ENCODE measurements at regions not wholly inside any gene's neighbourhood (a gene's known extent, or its start where the extent isn't known, plus 50 kb on each side); places are given as distances from the start of the nearest gene placed in this dataset.

DNA sequence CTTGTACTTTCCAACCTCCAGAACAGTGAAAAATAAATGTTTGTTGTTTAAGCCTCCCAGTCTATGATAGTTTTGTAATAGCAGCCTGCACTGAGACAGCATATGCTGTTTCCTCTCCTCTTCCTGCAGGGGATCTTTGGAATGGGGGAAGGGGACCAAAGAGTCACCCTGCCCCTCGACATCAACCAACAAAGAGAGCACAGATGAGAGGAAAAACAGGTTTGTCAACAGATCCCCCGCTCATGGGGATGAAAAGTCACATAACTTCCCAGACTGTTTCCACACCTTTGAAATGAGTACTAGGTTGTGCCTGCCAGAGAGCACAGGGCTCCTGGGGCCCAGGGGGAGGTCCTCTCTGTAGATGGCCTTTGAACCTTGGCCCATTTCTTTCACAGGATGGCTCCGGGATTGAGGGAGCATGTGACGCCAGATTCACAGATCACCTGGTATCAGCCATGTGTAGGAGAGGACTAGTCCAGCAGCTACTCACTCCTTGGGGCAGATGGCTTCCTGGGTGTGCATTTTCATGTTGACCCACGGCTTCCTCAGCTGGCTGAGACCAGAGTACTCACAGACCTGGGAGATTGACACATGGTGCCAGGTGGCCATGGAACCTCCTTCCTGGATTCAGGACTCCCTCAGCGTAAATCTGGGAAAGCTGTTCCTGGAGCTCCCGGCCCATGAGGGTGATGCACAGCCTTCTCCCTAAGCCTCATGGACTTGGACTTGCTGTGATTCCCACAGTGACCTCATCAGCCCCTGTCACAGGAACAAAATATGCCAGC lies 125.6 kb downstream of the CXCL12 start:
- Histone ChIP-seq H3K27ac (no peak overlapping the region), H3K4me3 (no peak overlapping the region), H3K9me3 (ENCODE audit: insufficient read depth, low read depth) (no peaks in the 10 kb centered on the region), H3K4me2 (no peak overlapping the region), H3K79me2 (ENCODE audit: low read depth) (no peaks in the 10 kb centered on the region), H4K20me1 (ENCODE audit: insufficient read depth) (no peaks in the 10 kb centered on the region; the same call in 1 of the 2 replicates), H3K36me3 (ENCODE audit: low read depth) (no peaks in the 10 kb centered on the region), H3K4me1 (replicated peaks; ENCODE audit: insufficient read depth) (no peaks in the 10 kb centered on the region), H3F3A (ENCODE audit: insufficient read depth, low read depth) (no peaks in the 10 kb centered on the region), H2AFZ (no peak overlapping the region), H3K27me3 (ENCODE audit: insufficient read depth, low read depth) (peaks cover 23% of the 10 kb centered on the region; the same call in 1 of the 2 replicates), H3K9me2 (ENCODE audit: insufficient read depth) (no peaks in the 10 kb centered on the region)
- POLR2A ChIA-PET (ENCODE audit: unreplicated experiment) = no interaction called here
- TF ChIP-seq EZH2 (IDR thresholded peaks at IDR 0.05; ENCODE audit: low read depth) = no peak
- TF ChIP-seq, protein P1, sequence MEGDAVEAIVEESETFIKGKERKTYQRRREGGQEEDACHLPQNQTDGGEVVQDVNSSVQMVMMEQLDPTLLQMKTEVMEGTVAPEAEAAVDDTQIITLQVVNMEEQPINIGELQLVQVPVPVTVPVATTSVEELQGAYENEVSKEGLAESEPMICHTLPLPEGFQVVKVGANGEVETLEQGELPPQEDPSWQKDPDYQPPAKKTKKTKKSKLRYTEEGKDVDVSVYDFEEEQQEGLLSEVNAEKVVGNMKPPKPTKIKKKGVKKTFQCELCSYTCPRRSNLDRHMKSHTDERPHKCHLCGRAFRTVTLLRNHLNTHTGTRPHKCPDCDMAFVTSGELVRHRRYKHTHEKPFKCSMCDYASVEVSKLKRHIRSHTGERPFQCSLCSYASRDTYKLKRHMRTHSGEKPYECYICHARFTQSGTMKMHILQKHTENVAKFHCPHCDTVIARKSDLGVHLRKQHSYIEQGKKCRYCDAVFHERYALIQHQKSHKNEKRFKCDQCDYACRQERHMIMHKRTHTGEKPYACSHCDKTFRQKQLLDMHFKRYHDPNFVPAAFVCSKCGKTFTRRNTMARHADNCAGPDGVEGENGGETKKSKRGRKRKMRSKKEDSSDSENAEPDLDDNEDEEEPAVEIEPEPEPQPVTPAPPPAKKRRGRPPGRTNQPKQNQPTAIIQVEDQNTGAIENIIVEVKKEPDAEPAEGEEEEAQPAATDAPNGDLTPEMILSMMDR (conservative IDR thresholded peaks at IDR 0.05) = no peak
- intact Hi-C loops (cut with micrococcal nuclease; ENCODE audit: unreplicated experiment) = no loop called here
- peak in 1 of 2 experiments; percentile 13 for DNase-seq
- no TSS peak for BruUV-seq (replicated peaks)
- CTCF ChIA-PET = no interaction called here

DNA sequence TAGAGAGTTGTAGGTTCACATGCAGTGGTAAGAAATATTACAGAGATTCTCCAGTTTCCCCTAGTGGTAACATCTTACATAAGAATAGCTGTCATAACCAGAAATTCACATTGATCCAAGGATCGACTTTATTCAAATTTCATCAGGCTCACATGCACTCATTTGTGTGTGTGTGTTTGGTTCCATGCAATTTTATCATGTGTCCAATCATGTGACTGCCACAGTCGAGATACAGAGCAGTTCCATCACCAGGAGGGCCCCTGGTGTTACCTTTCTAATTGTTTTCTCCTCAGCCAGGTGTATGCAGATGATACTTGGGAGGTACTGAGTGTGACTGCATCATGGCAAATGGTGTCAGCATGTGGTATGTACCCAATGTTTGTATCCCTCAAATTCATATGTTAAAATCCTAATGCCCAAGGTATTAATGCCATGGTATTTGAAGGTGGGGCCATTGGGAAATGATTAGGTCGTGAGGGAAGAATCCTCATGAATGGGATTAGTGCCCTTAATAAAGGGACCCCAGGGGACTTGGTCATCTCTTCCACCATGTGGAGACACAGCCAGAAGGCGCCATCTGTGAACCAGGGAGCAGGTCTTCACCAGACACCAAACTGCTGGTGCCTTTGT lies 126.3 kb downstream of the CXCL12 start:
- no TSS peak for BruUV-seq (replicated peaks)
- no peak for TF ChIP-seq EZH2 (IDR thresholded peaks at IDR 0.05; ENCODE audit: low read depth)
- TF ChIP-seq, protein P1 (conservative IDR thresholded peaks at IDR 0.05) = no peak
- H4K20me1 ChIP-seq (ENCODE audit: insufficient read depth) = no peaks in the 10 kb centered on the region; the same call in 1 of the 2 replicates
- H3K27me3 ChIP-seq (ENCODE audit: insufficient read depth, low read depth) = peaks cover 23% of the 10 kb centered on the region; the same call in 1 of the 2 replicates
- no peak overlapping the region for H3K4me3 ChIP-seq
- H3K27ac ChIP-seq = no peak overlapping the region
- no peaks in the 10 kb centered on the region for H3F3A ChIP-seq (ENCODE audit: insufficient read depth, low read depth)
- intact Hi-C loops (cut with micrococcal nuclease; ENCODE audit: unreplicated experiment) = no loop called here
- peak in 1 of 2 experiments; percentile 13 for DNase-seq
- H3K79me2 ChIP-seq (ENCODE audit: low read depth) = no peaks in the 10 kb centered on the region
- no peaks in the 10 kb centered on the region for H3K4me1 ChIP-seq (replicated peaks; ENCODE audit: insufficient read depth)
- ChIA-PET POLR2A (ENCODE audit: unreplicated experiment) (no interaction called here), CTCF (no interaction called here)
- no peaks in the 10 kb centered on the region for H3K36me3 ChIP-seq (ENCODE audit: low read depth)
- H3K9me3 ChIP-seq (ENCODE audit: insufficient read depth, low read depth) = no peaks in the 10 kb centered on the region
- no peak overlapping the region for H2AFZ ChIP-seq
- no peak overlapping the region for H3K4me2 ChIP-seq
- H3K9me2 ChIP-seq (ENCODE audit: insufficient read depth) = no peaks in the 10 kb centered on the region

DNA sequence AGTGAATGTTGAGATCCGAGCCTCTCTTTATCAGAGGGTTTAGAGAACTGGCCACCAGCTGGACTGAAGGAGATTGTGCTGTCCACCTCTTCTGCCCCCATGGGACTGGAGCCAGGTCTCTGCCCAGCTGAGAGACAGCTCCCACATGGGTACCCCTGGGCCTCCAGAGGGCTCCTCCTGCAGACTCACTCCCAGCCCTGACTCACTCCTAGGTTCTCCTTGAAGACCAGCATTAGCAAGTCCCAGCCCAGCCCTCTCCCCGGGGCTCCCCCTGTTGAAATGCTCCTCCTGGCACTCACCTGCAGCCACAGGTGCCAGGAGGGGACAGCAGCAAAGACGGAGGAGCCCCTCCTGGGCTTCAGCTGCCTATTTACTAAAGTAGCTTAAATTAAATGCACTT lies 126.9 kb downstream of the CXCL12 start:
- TF ChIP-seq, protein P1 (conservative IDR thresholded peaks at IDR 0.05) = no peak
- no peak for TF ChIP-seq EZH2 (IDR thresholded peaks at IDR 0.05; ENCODE audit: low read depth)

More for the DNA sequence above, 126.9 kb downstream of the CXCL12 start:
- H3K27ac ChIP-seq = no peak overlapping the region
- H3K27me3 ChIP-seq (ENCODE audit: insufficient read depth, low read depth) = peaks cover 23% of the 10 kb centered on the region; the same call in 1 of the 2 replicates
- no peak overlapping the region for H2AFZ ChIP-seq
- no peaks in the 10 kb centered on the region for H3K9me2 ChIP-seq (ENCODE audit: insufficient read depth)
- intact Hi-C loops (cut with micrococcal nuclease; ENCODE audit: unreplicated experiment) = no loop called here
- no peak overlapping the region for H3K4me3 ChIP-seq
- no peaks in the 10 kb centered on the region for H3K79me2 ChIP-seq (ENCODE audit: low read depth)
- H3K4me1 ChIP-seq (replicated peaks; ENCODE audit: insufficient read depth) = no peaks in the 10 kb centered on the region
- BruUV-seq (replicated peaks) = no TSS peak
- peak in 1 of 2 experiments; percentile 11 for DNase-seq
- no peaks in the 10 kb centered on the region for H3K9me3 ChIP-seq (ENCODE audit: insufficient read depth, low read depth)
- H3F3A ChIP-seq (ENCODE audit: insufficient read depth, low read depth) = no peaks in the 10 kb centered on the region
- no peaks in the 10 kb centered on the region for H3K36me3 ChIP-seq (ENCODE audit: low read depth)
- POLR2A ChIA-PET (ENCODE audit: unreplicated experiment) = no interaction called here
- H3K4me2 ChIP-seq = no peak overlapping the region
- CTCF ChIA-PET = no interaction called here
- no peaks in the 10 kb centered on the region; the same call in 1 of the 2 replicates for H4K20me1 ChIP-seq (ENCODE audit: insufficient read depth)

All from PC-9 (cell line).